ENCODE measurements at regions not wholly inside any gene's neighbourhood (a gene's known extent, or its start where the extent isn't known, plus 50 kb on each side); places are given as distances from the start of the nearest gene placed in this dataset.

GRCh38 chr18:73812423-73812822 lies 335.2 kb downstream of the FBXO15 start:
- ATAC-seq (no peak), DNase-seq (no peak)
- Mint-ChIP-seq H3K4me3 (no peak overlapping the region), H3K27me3 (ENCODE audit: low read depth in 2 of 2) (no peaks in the 10 kb centered on the region), H3K27ac (no peak overlapping the region), H3K9me3 (peaks cover 0 to 4% of the 10 kb centered on the region in 2 donors), H3K36me3 (no peaks in the 10 kb centered on the region), H3K4me1 (no peaks in the 10 kb centered on the region)
- Histone ChIP-seq H3K27me3 (ENCODE audit: control insufficient read depth, insufficient read depth, low read length) (no peaks in the 10 kb centered on the region), H3K27ac (ENCODE audit: low read length) (no peak overlapping the region), H3K9me3 (ENCODE audit: control insufficient read depth, insufficient read depth, low read length) (no peaks in the 10 kb centered on the region), H3K4me1 (ENCODE audit: control insufficient read depth, insufficient read depth, low read length) (no peaks in the 10 kb centered on the region), H3K36me3 (ENCODE audit: control insufficient read depth, insufficient read depth, low read length) (no peaks in the 10 kb centered on the region), H3K4me3 (ENCODE audit: low read length) (no peak overlapping the region)
- WGBS (ENCODE audit: insufficient coverage): 95% methylated on average over 11 of the region's 11 CpGs
- TF ChIP-seq, protein P1, sequence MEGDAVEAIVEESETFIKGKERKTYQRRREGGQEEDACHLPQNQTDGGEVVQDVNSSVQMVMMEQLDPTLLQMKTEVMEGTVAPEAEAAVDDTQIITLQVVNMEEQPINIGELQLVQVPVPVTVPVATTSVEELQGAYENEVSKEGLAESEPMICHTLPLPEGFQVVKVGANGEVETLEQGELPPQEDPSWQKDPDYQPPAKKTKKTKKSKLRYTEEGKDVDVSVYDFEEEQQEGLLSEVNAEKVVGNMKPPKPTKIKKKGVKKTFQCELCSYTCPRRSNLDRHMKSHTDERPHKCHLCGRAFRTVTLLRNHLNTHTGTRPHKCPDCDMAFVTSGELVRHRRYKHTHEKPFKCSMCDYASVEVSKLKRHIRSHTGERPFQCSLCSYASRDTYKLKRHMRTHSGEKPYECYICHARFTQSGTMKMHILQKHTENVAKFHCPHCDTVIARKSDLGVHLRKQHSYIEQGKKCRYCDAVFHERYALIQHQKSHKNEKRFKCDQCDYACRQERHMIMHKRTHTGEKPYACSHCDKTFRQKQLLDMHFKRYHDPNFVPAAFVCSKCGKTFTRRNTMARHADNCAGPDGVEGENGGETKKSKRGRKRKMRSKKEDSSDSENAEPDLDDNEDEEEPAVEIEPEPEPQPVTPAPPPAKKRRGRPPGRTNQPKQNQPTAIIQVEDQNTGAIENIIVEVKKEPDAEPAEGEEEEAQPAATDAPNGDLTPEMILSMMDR (IDR thresholded peaks at IDR 0.05): no peak
- intact Hi-C loops (cut with micrococcal nuclease): no loop called here

DNA sequence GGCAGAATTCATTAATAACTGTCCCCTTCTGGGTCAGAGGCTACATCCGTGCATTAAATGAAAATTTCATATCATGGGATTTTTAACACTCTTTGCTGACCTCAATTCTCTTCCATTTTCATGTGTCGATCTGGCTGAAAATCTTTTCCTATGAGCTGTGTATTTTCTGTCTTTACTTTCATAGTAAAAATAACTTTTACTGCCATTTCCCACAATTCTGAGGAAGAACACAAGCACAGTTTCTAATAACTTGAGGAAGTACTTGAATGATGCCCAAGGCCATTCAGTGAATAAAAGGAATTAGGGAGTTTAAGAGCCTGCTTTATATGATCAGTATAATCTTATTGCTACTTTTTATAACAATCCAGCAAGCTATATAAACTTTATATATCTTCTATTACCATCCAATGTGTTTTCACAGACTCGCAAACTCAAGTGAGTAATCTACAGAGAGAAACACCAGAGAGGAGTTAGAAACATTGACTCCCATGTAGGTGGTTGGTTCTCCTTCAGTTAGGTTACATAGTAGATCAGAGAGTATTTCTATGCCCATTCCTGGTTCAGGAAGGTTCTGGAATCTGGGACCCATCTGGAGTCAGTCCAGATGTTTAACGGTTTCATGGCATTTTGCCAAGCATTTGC lies 340.0 kb downstream of the FBXO15 start:
- peaks cover 2 to 5% of the 10 kb centered on the region in 2 donors for H3K9me3 Mint-ChIP-seq

DNA sequence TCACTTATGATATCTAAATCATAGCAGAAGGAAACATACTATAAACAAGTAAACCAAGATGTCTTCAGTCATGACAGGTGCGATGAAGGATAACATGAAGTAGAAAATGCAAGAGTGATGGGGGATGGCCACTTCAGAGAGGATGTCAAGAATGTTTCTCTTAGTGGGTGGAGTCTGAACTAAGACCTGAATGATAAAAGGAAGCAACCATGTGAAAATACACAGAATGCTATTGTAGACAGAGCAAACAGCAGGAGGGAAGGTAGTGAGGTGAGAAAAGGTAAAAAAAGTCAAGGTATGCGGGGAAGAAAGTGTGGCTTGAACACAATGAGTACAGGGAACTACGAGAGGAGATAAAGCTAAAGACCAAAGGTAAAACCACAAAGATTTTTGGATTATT lies 341.6 kb downstream of the FBXO15 start:
- H3K4me3 ChIP-seq (ENCODE audit: low read length): no peak overlapping the region
- H3K36me3 ChIP-seq (ENCODE audit: control insufficient read depth, insufficient read depth, low read length): no peaks in the 10 kb centered on the region
- Mint-ChIP-seq H3K36me3 (no peaks in the 10 kb centered on the region), H3K27me3 (ENCODE audit: low read depth in 2 of 2) (peaks cover 0 to 2% of the 10 kb centered on the region in 2 donors), H3K27ac (no peak overlapping the region), H3K4me1 (no peaks in the 10 kb centered on the region), H3K9me3 (peaks cover 2 to 7% of the 10 kb centered on the region in 2 donors), H3K4me3 (no peak overlapping the region)
- H3K4me1 ChIP-seq (ENCODE audit: control insufficient read depth, insufficient read depth, low read length): no peaks in the 10 kb centered on the region
- intact Hi-C loops (cut with micrococcal nuclease): no loop called here
- TF ChIP-seq, protein P1 (IDR thresholded peaks at IDR 0.05): no peak
- H3K27ac ChIP-seq (ENCODE audit: low read length): no peak overlapping the region
- WGBS (ENCODE audit: insufficient coverage): 90% methylated on average over 3 of the region's 3 CpGs
- no peaks in the 10 kb centered on the region for H3K27me3 ChIP-seq (ENCODE audit: control insufficient read depth, insufficient read depth, low read length)
- no peak for ATAC-seq
- no peaks in the 10 kb centered on the region for H3K9me3 ChIP-seq (ENCODE audit: control insufficient read depth, insufficient read depth, low read length)
- no peak for DNase-seq

More for the DNA sequence above, 340.0 kb downstream of the FBXO15 start:
- H3K9me3 ChIP-seq (ENCODE audit: control insufficient read depth, insufficient read depth, low read length): no peaks in the 10 kb centered on the region
- peaks cover 0 to 1% of the 10 kb centered on the region in 2 donors for H3K27me3 Mint-ChIP-seq (ENCODE audit: low read depth in 2 of 2)
- TF ChIP-seq, protein P1 (IDR thresholded peaks at IDR 0.05): no peak
- intact Hi-C loops (cut with micrococcal nuclease): no loop called here
- no peak overlapping the region for H3K4me3 ChIP-seq (ENCODE audit: low read length)
- DNase-seq (no peak), ATAC-seq (no peak)
- H3K36me3 ChIP-seq (ENCODE audit: control insufficient read depth, insufficient read depth, low read length): no peaks in the 10 kb centered on the region
- H3K36me3 Mint-ChIP-seq: no peaks in the 10 kb centered on the region
- 78% methylated on average over 2 of the region's 4 CpGs for WGBS (ENCODE audit: insufficient coverage)
- no peaks in the 10 kb centered on the region for H3K4me1 ChIP-seq (ENCODE audit: control insufficient read depth, insufficient read depth, low read length)
- no peaks in the 10 kb centered on the region for H3K4me1 Mint-ChIP-seq
- no peaks in the 10 kb centered on the region for H3K27me3 ChIP-seq (ENCODE audit: control insufficient read depth, insufficient read depth, low read length)
- H3K4me3 Mint-ChIP-seq: no peak overlapping the region
- no peak overlapping the region for H3K27ac Mint-ChIP-seq
- no peak overlapping the region for H3K27ac ChIP-seq (ENCODE audit: low read length)

- H3K4me3 ChIP-seq (ENCODE audit: low read length): no peak overlapping the region
- no peak overlapping the region for H3K27ac Mint-ChIP-seq
- H3K36me3 Mint-ChIP-seq: no peaks in the 10 kb centered on the region
- peaks cover 0 to 5% of the 10 kb centered on the region in 2 donors for H3K9me3 Mint-ChIP-seq
- H3K27me3 ChIP-seq (ENCODE audit: control insufficient read depth, insufficient read depth, low read length): no peaks in the 10 kb centered on the region
- intact Hi-C loops (cut with micrococcal nuclease): no loop called here
- H3K9me3 ChIP-seq (ENCODE audit: control insufficient read depth, insufficient read depth, low read length): no peaks in the 10 kb centered on the region
- H3K27ac ChIP-seq (ENCODE audit: low read length): no peak overlapping the region
- no peaks in the 10 kb centered on the region for H3K27me3 Mint-ChIP-seq (ENCODE audit: low read depth in 2 of 2)
- DNase-seq: no peak
- ATAC-seq: no peak
- TF ChIP-seq, protein P1 (IDR thresholded peaks at IDR 0.05): no peak
- H3K4me3 Mint-ChIP-seq: no peak overlapping the region
- 93% methylated on average over 3 of the region's 3 CpGs for WGBS (ENCODE audit: insufficient coverage)
- no peaks in the 10 kb centered on the region for H3K36me3 ChIP-seq (ENCODE audit: control insufficient read depth, insufficient read depth, low read length)
- H3K4me1 ChIP-seq (ENCODE audit: control insufficient read depth, insufficient read depth, low read length): no peaks in the 10 kb centered on the region
- H3K4me1 Mint-ChIP-seq: no peaks in the 10 kb centered on the region
Observed at GRCh38 chr18:73797419-73797818, 350.2 kb downstream of the FBXO15 start.
